ENCODE measurements at regions not wholly inside any gene's neighbourhood (a gene's known extent, or its start where the extent isn't known, plus 50 kb on each side); places are given as distances from the start of the nearest gene placed in this dataset.

- in situ Hi-C loops (cut with HindIII; ENCODE audit: low pct_unique_long_range_greater_than_20kb, low sequenced_read_pairs) = no loop called here
- DNase-seq (ENCODE audit: low read depth, low spot score) (no peak), ATAC-seq (no peak)
- H3K27ac ChIP-seq (ENCODE audit: low read length) = no peak overlapping the region
- H3K27me3 ChIP-seq (ENCODE audit: control insufficient read depth, insufficient read depth, low read length) = no peaks in the 10 kb centered on the region
- no peak overlapping the region for H3K4me3 ChIP-seq (ENCODE audit: low read depth in 2 of 2, low read length in 2 of 2)
- H3K36me3 ChIP-seq (ENCODE audit: control insufficient read depth, insufficient read depth, low read length) = no peaks in the 10 kb centered on the region
- intact Hi-C loops (cut with micrococcal nuclease; ENCODE audit: unreplicated experiment) = no loop called here
- no TSS peak for BruUV-seq (replicated peaks)
- H3K9me3 ChIP-seq (ENCODE audit: control insufficient read depth, insufficient read depth, low read depth, low read length) = no peaks in the 10 kb centered on the region
- no peaks in the 10 kb centered on the region for H3K4me1 ChIP-seq (ENCODE audit: control insufficient read depth, insufficient read depth, low read length)
- ChIA-PET CTCF (no interaction called here), POLR2A (no interaction called here)
- no peak for TF ChIP-seq CTCF (IDR thresholded peaks at IDR 0.05)
- TF ChIP-seq REST (IDR thresholded peaks at IDR 0.05; ENCODE audit: insufficient read depth in 1 of 2, low read depth in 2 of 2, low read length in 1 of 2) = no peak
- no peak for TF ChIP-seq TCF7L2 (IDR thresholded peaks at IDR 0.05; ENCODE audit: low read depth, low read length)
- no peak for TF ChIP-seq SIN3A (IDR thresholded peaks at IDR 0.05; ENCODE audit: borderline replicate concordance, insufficient read depth, low read depth, low read length)
- TF ChIP-seq POLR2AphosphoS5 (IDR thresholded peaks at IDR 0.05; ENCODE audit: low read depth, low read length) = no peak
Observed at GRCh38 chr18:5720132-5720531, 175.2 kb downstream of the TMEM200C start.

DNA sequence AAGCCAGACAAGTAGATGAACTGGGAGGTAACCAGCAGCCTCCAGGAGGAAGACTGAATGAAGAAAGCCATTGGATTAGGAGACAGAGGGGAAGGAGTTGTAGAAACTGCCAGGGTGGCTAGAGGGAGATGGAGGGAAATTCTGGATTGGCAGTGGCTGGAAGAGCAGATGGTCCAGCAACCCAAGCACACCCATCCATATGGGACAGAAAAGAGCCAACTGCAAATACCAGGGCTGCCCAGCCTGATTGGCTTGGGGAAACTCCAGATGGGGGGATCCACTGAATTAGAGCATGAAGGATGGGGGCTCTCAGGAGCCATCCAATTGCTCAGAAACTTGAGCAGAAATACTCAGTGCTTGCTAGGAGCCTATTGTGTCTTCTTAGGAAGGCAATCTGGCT is 173.5 kb upstream of the EPB41L3 start:
- Histone ChIP-seq H3K27ac (ENCODE audit: low read length) (no peak overlapping the region), H3K27me3 (ENCODE audit: control insufficient read depth, insufficient read depth, low read length) (no peaks in the 10 kb centered on the region), H3K4me1 (ENCODE audit: control insufficient read depth, insufficient read depth, low read length) (no peaks in the 10 kb centered on the region), H3K4me3 (ENCODE audit: low read depth in 2 of 2, low read length in 2 of 2) (no peak overlapping the region), H3K9me3 (ENCODE audit: control insufficient read depth, insufficient read depth, low read depth, low read length) (no peaks in the 10 kb centered on the region), H3K36me3 (ENCODE audit: control insufficient read depth, insufficient read depth, low read length) (no peaks in the 10 kb centered on the region)
- ATAC-seq = no peak
- TF ChIP-seq CTCF (IDR thresholded peaks at IDR 0.05) = no peak
- no peak for TF ChIP-seq TCF7L2 (IDR thresholded peaks at IDR 0.05; ENCODE audit: low read depth, low read length)
- no peak for TF ChIP-seq SIN3A (IDR thresholded peaks at IDR 0.05; ENCODE audit: borderline replicate concordance, insufficient read depth, low read depth, low read length)
- TF ChIP-seq POLR2AphosphoS5 (IDR thresholded peaks at IDR 0.05; ENCODE audit: low read depth, low read length) = no peak
- intact Hi-C loops (cut with micrococcal nuclease; ENCODE audit: unreplicated experiment) = no loop called here
- no peak for DNase-seq (ENCODE audit: low read depth, low spot score)
- CTCF ChIA-PET = no interaction called here
- in situ Hi-C loops (cut with HindIII; ENCODE audit: low pct_unique_long_range_greater_than_20kb, low sequenced_read_pairs) = no loop called here
- POLR2A ChIA-PET = no interaction called here
- no TSS peak for BruUV-seq (replicated peaks)

Data from Panc1 (cell line).